Loucy (cell line): ENCODE measurements at regions not wholly inside any gene's neighbourhood (a gene's known extent, or its start where the extent isn't known, plus 50 kb on each side); places are given as distances from the start of the nearest gene placed in this dataset.
A peak's percentile ranks its signal among the peaks of the same experiment; 100 is the strongest.

Experiments used
- H2AFZ ChIP-seq: fragments of 200-600 bp; sonication (generic); 2 replicates; pipeline ENCODE4 v1.6.0; 2016; ENCODE audit warnings: antibody characterized with exemption, mild to moderate bottlenecking, low read length, moderate library complexity
- H3F3A ChIP-seq: fragments of 200-600 bp; 2 replicates; pipeline ENCODE4 v1.6.0; 2016; ENCODE audit warnings: antibody characterized with exemption, low read depth, mild to moderate bottlenecking
- H3K27me3 ChIP-seq: fragments of 200-600 bp; sonication (generic); 2 replicates; pipeline ENCODE4 v1.6.1; 2014; ENCODE audit warnings: low read length, mild to moderate bottlenecking; ENCODE audit not compliant: insufficient read depth, poor library complexity, severe bottlenecking
- H3K36me3 ChIP-seq: fragments of 200-600 bp; sonication (generic); 2 replicates; pipeline ENCODE4 v1.6.1; 2016; ENCODE audit warnings: low read length; ENCODE audit not compliant: insufficient read depth
- H3K4me1 ChIP-seq: fragments of 200-600 bp; sonication (generic); 2 replicates; pipeline ENCODE4 v1.5.1; 2014; ENCODE audit warnings: low read length, mild to moderate bottlenecking; ENCODE audit not compliant: insufficient read depth, poor library complexity, severe bottlenecking
- H3K4me2 ChIP-seq: fragments of 200-600 bp; sonication (generic); 2 replicates; pipeline ENCODE4 v1.6.0; 2014; ENCODE audit warnings: antibody characterized with exemption, low read length, low read depth, mild to moderate bottlenecking; ENCODE audit not compliant: poor library complexity, severe bottlenecking
- H3K4me3 ChIP-seq: fragments of 200-600 bp; sonication (generic); 2 replicates; pipeline ENCODE4 v1.5.1; 2014; ENCODE audit warnings: low read length, mild to moderate bottlenecking, mixed read lengths; ENCODE audit not compliant: poor library complexity, severe bottlenecking
- H3K79me2 ChIP-seq: fragments of 200-600 bp; sonication (generic); 2 replicates; pipeline ENCODE4 v1.6.1; 2014; ENCODE audit warnings: low read length; ENCODE audit not compliant: insufficient read depth
- H3K9ac ChIP-seq: fragments of 200-600 bp; sonication (generic); 2 replicates; pipeline ENCODE4 v1.6.0; 2014; ENCODE audit warnings: mild to moderate bottlenecking, low read depth, low read length, moderate library complexity; ENCODE audit not compliant: poor library complexity, severe bottlenecking
- H3K9me2 ChIP-seq: fragments of 200-600 bp; sonication (generic); replicated peaks from 2 replicates; pipeline ENCODE4 v1.6.1; 2016; ENCODE audit warnings: low read depth, low read length, mixed read lengths
- H3K9me3 ChIP-seq: fragments of 200-600 bp; sonication (generic); 2 replicates; pipeline ENCODE4 v1.6.1; 2014; ENCODE audit warnings: mild to moderate bottlenecking, antibody characterized with exemption, low read length, low read depth; ENCODE audit not compliant: insufficient read depth
- H4K20me1 ChIP-seq: fragments of 200-600 bp; sonication (generic); 2 replicates; pipeline ENCODE4 v1.6.0; 2014; ENCODE audit warnings: antibody characterized with exemption, low read length, mild to moderate bottlenecking; ENCODE audit not compliant: insufficient read depth, poor library complexity, severe bottlenecking
- EZH2phosphoT487 ChIP-seq: fragments of 200-600 bp; IDR thresholded peaks from 2 replicates; pipeline ENCODE4 v1.6.1; 2018; ENCODE audit warnings: antibody characterized with exemption, mild to moderate bottlenecking, moderate library complexity, borderline replicate concordance
- TF ChIP-seq, protein P1 (sequence below): fragments of 200-600 bp; sonication (generic); conservative IDR thresholded peaks from 2 replicates; pipeline ENCODE4 v1.5.1; 2014; ENCODE audit warnings: mild to moderate bottlenecking, antibody characterized with exemption, low read length

DNA sequence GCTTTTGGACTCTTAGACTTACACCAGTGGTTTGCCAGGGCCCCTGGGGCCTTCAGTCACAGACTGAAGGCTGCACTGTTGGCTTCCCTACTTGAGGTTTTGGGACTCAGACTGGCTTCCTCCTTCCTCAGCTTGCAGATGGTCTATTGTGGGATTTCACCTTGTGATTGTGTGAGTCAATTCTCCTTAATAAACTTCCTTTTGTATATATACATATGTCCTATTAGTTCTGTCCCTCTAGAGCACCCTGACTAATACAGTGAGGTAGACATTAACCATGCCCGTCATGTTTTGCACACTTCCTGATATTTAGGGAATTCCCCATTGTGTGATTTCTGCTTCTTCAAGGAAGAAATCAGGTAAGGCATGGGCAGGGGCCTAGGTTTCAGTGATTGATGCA lies 147.8 kb upstream of the CA10 start:
- no peak overlapping the region for H3K4me2 ChIP-seq
- H3F3A ChIP-seq, result no peaks in the 10 kb centered on the region
- H3K79me2 ChIP-seq, result no peaks in the 10 kb centered on the region
- H3K9me2 ChIP-seq, result no peaks in the 10 kb centered on the region
- no peaks in the 10 kb centered on the region for H3K9me3 ChIP-seq
- no peaks in the 10 kb centered on the region for H4K20me1 ChIP-seq
- H3K27me3 ChIP-seq, result no peaks in the 10 kb centered on the region
- no peaks in the 10 kb centered on the region for H3K4me1 ChIP-seq
- no peak overlapping the region for H3K9ac ChIP-seq
- H2AFZ ChIP-seq, result no peak overlapping the region
- H3K36me3 ChIP-seq, result no peaks in the 10 kb centered on the region
- TF ChIP-seq, protein P1, sequence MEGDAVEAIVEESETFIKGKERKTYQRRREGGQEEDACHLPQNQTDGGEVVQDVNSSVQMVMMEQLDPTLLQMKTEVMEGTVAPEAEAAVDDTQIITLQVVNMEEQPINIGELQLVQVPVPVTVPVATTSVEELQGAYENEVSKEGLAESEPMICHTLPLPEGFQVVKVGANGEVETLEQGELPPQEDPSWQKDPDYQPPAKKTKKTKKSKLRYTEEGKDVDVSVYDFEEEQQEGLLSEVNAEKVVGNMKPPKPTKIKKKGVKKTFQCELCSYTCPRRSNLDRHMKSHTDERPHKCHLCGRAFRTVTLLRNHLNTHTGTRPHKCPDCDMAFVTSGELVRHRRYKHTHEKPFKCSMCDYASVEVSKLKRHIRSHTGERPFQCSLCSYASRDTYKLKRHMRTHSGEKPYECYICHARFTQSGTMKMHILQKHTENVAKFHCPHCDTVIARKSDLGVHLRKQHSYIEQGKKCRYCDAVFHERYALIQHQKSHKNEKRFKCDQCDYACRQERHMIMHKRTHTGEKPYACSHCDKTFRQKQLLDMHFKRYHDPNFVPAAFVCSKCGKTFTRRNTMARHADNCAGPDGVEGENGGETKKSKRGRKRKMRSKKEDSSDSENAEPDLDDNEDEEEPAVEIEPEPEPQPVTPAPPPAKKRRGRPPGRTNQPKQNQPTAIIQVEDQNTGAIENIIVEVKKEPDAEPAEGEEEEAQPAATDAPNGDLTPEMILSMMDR, result no peak
- TF ChIP-seq EZH2phosphoT487, result no peak
- H3K4me3 ChIP-seq, result no peak overlapping the region

DNA sequence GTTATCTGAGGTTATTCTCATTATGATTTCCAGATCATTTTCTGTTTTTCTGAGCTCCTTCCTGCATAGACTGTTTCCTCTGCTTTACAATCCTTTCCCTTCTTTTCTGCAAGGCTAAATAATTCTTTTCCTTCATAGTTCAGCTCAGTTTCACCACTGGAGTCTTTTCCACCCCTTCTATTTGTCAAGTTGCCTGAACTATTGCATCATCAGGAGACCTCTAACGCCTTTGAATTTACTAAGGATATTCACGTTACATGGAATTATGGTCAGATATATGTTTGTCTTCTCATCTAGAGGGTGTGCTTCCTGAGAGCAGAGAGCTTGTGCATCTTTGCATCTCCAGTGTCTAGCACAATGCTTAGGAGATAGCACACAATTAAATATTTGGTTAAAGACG lies 140.4 kb upstream of the CA10 start:
- H3K4me3 ChIP-seq, result no peak overlapping the region
- no peak overlapping the region for H2AFZ ChIP-seq
- TF ChIP-seq, protein P1, result no peak
- no peak for TF ChIP-seq EZH2phosphoT487

GRCh38 chr17:52297230-52298010 lies 138.9 kb upstream of the CA10 start:
- Histone ChIP-seq H3K79me2 (no peaks in the 10 kb centered on the region), H3K4me2 (no peak overlapping the region), H3K4me1 (no peaks in the 10 kb centered on the region), H3K9me2 (no peaks in the 10 kb centered on the region), H3K4me3 (no peak overlapping the region), H4K20me1 (no peaks in the 10 kb centered on the region), H3K27me3 (no peaks in the 10 kb centered on the region), H3F3A (no peaks in the 10 kb centered on the region), H2AFZ (no peak overlapping the region), H3K9ac (no peak overlapping the region), H3K9me3 (no peaks in the 10 kb centered on the region), H3K36me3 (no peaks in the 10 kb centered on the region)
- TF ChIP-seq, protein P1, result 0 out of 2 replicates have a peak, but pooled peaks have one; percentile 23
- TF ChIP-seq EZH2phosphoT487, result no peak

More for the DNA sequence above, 140.4 kb upstream of the CA10 start:
- no peaks in the 10 kb centered on the region for H3K9me2 ChIP-seq
- no peaks in the 10 kb centered on the region for H3F3A ChIP-seq
- H4K20me1 ChIP-seq, result no peaks in the 10 kb centered on the region
- no peaks in the 10 kb centered on the region for H3K9me3 ChIP-seq
- H3K9ac ChIP-seq, result no peak overlapping the region
- no peaks in the 10 kb centered on the region for H3K4me1 ChIP-seq
- H3K27me3 ChIP-seq, result no peaks in the 10 kb centered on the region
- no peaks in the 10 kb centered on the region for H3K36me3 ChIP-seq
- H3K79me2 ChIP-seq, result no peaks in the 10 kb centered on the region
- no peak overlapping the region for H3K4me2 ChIP-seq
